NCI-H146 treated with DMSO at 0.1 percent for 48 hours (cell line): ENCODE measurements at regions not wholly inside any gene's neighbourhood (a gene's known extent, or its start where the extent isn't known, plus 50 kb on each side); places are given as distances from the start of the nearest gene placed in this dataset.
A peak's percentile ranks its signal among the peaks of the same experiment; 100 is the strongest.

Experiments used
- DNase-seq: peaks from one replicate; lab custom pipeline; 2025; ENCODE audit not compliant: unreplicated experiment; lab: John Stamatoyannopoulos, UW

DNA sequence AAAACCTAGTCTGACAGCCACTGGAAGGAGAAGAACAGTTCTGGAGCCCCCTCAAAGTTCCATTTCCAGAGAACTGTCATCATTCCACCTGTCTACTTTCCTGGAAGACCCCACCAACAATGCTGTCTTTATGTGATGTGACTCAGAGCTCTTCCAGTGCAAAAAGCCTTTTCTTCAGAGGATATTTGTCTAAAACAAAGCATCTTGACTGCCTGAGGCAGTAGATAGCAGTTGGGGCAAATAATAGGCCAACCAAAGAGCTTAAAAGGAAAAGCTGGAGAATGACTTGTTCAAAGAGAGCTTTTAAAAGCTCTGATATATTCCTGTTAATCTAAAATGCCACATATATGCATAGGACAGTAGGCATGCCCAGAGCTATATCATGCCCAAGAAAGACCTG lies 62.6 kb downstream of the MIS18A start:
- DNase-seq, result no peak

DNA sequence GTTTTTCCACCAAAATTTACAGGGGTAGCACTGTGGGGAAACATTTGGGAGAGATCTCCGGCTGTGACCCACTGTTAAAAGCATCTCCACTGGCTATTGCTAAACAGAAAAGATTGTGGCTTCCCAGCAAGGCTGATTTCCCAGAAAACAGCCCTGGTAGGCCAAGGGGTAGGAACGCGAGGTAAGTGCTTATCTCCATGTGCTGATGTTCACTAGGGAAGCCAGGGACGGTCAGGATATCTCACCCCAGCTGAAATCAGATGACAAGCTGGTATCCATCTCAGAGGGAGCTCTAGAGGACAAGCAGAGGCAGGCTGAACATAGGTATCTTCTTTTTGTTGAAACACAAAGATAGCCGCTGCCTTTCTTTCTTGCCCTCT lies 63.6 kb downstream of the MIS18A start:
- no peak for DNase-seq

DNA sequence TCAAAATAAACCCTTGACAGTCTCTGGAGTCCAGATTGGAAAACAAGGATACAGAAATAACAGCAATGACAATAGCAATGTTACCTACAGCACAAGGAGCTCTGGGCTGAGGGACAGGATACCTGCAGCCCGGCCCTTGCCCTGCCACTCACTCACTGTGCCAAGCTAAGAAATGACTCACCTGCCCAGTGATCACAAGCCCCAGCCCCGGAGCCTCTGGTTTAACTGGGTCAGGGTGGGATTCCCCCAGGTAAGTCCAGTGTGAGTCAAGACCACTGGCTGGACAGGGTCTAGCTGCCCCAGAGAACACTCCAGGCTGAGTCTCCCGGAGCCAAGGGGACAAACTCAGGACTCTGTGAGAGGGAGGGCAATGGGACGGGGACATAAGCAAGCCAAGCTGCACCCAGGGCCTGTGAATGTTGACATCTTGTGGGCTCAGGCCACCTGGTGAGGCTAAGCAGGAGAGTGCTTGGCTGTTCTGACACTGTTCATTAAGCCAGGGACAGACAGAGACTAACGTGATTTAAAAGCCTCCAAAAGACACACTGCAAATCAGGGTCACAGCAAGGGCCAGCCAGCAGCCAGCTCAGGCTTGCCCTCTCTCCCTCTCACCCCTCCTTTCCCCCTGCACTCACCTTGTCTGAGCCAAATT lies 64.1 kb downstream of the MIS18A start:
- no peak for DNase-seq

DNA sequence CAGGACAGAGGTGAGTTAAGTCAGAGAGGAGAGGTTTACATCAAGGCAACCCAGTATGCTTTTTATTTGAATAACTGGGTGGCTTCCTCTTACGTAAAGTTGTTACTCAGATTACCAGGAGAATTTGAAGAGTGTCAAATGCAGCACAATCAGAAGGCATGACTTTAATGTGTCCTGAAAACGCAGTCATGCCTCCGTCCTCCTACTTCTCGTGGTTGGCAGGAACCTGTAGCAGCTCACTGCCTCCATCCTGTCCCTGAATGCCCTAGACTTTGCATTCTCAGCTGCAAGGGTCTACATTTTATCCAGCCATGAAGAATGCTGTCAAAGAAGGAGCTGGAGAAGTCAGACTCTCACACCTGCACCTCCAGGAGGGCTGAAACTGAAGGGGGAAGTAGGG lies 66.7 kb downstream of the MIS18A start:
- DNase-seq, result no peak

DNA sequence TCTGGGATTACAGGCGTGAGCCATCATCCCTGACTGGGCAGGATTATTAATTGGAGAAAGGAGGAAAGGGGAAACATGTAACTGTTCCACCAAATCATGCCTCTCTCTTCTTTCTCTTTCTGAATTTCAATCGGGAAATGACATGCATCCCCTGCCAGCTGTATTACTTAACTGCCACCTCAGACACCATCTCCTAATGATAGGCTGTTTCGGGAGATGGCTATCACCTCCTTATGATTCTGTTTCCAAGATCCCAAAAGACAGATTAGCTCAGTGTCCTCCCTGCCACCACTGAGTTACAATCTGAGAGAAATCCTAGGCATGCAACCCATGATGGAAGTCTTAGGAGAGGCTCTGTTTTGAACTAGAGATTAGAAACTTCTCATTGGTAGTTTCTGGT lies 67.5 kb downstream of the MIS18A start:
- no peak for DNase-seq

DNA sequence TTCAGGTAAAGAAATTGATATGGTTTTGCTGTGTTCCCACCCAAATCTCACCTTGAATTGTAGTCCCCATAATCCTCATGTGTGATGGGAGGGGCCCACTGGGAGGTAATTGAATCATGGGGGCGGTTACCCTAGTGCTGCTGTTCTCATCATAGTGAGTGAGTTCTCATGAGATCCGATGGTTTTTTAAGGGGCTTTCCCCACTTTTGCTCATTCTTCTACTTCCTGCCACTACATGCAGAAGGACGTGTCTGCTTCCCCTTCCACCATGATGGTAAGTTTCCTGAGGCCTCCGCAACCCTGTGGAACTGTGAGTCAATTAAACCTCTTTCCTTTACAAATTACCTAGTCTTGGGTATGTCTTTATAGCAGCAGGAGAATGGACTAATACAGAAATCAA lies 69.3 kb downstream of the MIS18A start:
- no peak for DNase-seq

DNA sequence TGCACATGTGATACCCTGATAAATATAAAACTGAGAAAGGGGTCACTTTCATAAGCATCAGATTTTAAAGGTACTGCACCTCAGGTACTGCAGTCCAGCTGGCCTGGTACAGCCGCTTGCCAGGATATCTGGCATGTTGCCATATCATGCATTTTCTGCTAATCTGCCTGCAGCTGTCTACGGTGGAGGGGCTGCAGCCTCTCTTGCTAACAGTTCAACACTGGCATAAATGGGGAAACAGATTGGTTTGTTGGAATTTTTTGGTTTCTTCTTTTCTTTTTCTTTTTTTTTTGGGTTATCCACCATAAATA lies 71.5 kb downstream of the MIS18A start:
- DNase-seq, result peak; percentile 33

DNA sequence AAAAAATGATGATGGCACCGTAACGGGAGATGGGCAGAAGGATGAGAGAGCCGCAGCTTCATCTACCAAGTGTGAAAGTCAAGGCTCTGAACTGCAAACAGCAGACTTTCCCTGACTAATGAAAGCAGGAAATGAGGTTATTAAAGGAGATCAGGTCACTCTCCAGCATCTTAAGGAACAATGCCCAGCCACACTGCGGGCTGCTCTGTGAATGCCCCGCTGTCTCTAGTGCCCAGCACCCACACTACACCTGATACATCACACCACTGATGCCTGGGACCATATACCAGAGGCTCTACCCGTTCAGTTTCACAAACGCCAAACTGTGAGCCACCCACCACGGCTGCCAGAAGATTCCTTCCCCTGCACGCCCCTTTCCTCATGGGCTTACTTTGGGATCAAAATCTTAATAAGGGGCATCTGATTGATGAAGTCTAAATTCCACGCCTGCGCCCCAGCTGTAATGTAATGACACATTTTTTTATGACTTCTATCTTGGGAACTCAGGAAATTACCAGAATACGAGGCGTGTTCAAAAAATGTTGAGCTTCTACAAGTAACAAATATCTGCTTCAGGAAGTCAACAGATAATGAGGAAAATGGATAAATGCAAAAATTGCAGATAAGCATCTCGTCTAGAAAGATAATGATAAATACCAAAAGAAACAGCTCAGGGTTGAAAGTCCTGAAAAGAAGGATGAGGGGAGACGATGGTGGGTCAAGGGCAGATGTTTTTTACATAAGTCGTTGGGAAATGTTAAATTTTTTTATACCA lies 72.0 kb downstream of the MIS18A start:
- DNase-seq, result no peak

DNA sequence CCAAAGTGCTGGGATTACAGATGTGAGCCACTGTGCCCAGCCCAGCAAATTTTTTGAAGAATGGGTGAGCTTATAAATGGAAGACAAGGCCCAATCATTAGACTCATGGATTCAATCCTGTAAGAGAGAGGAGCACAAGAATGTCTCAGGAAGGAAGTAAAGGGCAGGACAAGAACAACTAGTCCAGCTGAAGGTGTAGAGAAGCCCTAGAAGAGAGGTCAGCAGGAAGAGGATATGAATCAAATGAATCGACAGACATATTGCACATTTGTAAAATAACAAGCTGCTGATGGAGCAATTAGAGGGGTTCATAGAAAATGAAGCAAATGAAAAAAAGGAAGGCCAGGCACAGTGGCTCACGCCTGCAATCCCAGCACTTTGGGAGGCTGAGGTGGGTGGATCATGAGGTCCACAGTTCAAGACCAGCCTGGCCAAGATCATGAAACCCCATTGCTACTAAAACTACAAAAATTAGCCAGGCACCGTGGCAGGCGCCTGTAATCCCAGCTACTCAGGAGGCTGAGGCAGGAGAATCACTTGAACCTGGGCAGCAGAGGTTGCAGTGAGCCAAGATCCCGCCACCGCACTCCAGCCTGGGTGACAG lies 74.9 kb downstream of the MIS18A start:
- no peak for DNase-seq

DNA sequence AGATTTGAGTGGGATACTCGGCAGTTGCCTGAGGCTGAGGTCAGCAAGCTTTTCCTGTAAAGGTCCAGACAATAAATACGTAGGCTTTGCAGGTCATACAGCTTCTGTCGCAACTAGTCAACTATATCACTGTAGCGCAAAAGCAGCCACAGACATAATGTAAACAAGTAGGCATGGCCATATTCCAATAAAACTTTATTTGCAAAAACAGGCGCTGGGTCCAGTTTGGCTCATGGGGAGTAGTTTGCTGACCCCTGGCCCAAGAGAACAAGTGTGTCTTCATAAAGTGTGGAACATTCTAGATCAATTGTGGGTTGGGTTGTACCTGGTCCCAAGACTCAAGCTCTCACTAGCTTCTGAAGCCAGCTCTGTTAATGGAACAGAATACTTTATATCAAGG lies 78.8 kb downstream of the MIS18A start:
- DNase-seq, result no peak

DNA sequence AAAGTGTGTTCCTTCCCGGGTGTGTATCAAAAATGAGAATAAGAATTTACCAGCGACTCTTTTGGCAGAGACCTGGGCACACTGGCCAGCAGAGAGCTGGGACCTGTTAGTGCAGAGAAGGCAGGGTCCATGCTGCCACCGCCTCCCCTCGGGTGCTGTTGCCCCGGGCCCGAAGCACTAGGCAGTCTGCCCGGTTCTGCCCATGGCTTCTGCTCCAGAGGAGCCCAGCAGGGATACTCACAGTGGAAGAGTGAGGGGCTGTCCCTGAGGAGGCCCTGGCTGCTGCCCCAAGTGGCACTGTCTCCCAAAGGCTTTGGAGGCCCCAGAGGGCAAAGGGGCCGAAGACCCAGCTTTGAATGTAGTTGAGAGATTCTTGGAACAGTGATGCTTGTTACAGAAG lies 80.5 kb downstream of the MIS18A start:
- no peak for DNase-seq

DNA sequence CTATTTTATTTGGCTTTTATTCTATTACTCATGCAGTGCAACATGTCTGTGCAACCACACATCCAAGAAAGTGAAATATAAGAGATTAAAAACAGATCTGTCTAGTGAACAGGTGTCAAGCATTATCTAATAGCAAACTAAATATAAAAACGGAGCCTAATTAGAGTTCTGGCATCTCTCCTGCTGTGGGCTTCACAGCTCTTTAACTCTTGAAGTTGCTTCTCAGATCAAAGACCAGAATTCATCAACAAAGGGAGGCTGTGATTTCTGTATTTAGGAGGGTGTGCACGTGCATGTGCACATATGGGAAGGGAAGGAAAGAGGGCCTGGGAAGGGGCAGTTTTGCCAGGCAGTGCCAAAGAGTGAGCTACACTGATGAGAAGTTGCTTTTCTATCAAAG lies 81.0 kb downstream of the MIS18A start:
- DNase-seq, result peak; percentile 21

DNA sequence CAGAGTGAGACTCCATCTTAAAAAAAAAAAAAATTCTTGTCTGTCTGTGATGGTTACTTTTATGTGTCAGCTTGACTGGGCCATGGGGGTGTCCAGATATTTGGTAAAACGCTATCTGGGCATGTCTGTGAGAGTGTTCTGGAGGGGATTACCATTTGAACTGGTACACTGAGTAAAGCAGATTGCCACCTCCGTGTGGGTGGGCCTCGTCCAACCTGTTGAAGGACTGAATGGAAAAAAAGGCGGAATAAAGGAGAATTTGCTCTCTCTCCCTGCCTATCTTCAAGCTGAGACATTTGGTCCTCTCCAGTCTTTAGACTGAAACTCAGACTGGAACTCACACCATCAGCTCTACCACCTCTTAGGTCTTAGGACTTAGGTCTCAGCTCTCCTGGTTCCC lies 82.8 kb downstream of the MIS18A start:
- DNase-seq, result no peak

DNA sequence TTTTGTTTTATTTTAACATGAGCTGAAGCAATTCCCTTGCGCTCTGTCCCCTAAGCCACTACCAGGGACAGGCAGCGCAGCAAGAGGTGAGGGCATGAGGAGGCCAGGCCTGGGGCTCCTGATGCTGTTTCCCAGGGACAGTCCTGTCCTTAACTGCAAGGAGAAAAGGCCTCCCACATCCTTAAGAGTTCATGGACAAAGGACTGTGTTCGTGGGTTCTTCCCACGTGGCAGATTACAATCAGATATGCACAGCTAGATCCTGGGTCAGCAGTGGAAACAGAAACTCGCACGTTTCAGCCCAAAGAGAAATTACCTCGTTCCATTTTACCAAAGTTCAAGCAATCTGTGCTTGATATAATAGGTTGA lies 85.8 kb downstream of the MIS18A start:
- no peak for DNase-seq

DNA sequence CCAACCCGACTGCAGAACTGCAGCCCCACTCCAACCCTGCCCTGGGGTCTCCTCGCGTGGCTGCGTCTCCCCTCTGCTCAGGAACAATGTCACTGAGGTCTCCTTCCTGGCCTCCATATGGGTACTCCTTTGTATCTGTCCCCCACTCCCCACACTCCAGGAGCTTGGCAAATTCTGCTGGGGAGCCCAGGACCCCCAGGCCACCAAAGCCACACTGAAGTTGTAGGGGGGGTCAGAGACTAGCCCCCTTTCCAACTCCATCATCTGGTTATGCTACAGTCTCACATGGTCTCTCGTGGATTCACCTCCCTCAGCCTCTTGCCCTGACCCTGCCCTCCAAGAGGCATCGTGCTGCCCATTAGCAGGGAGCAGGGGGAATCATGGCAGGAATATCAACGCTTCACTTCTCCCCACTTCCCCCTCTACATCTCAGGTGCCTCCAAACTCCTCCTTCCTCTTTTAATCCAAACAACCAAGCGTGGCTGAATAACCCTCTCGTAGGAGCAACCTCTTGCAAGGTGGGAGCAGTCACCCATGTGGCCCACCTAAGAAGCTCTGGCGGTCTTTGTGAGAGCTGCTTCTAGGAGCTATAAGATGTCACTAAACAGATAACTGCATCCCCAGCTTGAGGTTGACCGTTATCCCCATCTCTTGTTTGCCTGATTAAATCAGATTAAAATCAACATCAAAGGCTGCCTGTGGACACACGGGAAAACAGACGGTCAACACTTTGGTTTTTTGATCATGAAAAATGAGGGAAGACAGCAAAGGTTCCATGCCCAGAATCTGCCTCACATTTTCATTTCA lies 86.4 kb downstream of the MIS18A start:
- DNase-seq, result no peak

DNA sequence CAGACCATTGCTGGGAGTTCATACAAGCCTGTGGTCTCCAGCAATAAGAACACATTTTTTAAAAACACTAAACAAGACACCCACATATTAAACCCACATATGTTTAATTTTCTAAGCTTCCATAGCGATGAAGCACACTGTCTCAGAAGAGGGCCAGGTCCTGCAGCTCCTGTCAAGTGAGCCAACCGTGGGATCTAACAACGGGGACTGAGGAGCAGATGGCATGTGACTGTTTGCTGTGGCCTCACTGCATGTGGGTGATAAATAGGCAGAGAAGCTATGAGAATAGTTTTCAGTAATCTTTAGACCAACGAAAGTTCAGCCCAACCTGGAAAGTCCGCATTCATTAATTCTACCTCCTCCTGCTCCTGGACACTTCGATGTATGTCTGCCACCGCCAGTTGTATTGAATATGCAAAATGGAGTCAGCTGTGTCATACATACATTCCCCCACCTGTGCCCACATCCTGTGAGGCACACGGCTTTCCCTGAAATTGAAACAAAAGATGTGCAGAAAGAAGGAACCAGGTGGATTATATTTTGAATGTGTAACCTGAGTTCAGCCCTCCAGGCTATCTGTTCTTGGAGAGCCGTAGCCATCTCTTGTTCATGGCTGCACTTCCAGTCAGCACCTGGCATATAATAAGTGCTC lies 88.2 kb downstream of the MIS18A start:
- DNase-seq, result peak; percentile 77

DNA sequence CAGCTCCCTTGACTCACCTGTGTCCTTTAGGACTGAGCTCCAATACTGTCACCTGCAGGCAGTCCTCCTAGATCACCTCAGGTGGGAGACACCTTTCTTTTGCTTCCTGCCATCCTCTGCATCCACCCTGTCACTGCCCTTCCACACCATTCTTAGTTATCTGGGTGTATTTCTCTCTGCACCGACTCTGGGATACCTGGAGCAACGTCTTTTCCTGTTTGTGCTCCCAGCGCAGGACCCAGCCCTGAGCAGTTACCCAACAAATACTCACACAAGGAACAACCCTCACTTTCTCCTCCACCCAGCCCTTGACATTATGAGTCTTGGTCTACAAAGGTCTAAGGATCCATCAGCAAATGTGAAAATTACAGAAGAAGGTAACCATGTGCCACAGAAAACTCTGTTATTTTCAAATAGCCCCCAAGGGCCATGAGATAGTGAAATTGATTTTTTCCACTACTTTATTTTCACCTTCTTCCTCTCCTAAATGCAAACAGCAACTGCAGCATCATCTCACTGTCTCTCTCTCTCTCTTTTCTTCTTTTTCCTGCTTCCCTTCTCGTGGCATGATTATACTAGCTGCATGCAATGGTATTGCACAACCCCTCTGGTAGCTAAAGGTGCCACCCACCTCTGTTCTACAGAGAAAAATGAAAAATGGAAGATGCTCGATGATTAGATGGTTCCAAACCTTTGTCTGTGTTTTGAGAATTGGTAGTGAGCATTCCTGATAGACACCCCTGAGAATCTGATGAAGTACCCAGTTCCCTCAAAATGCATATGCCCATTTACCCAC lies 89.0 kb downstream of the MIS18A start:
- DNase-seq, result no peak

DNA sequence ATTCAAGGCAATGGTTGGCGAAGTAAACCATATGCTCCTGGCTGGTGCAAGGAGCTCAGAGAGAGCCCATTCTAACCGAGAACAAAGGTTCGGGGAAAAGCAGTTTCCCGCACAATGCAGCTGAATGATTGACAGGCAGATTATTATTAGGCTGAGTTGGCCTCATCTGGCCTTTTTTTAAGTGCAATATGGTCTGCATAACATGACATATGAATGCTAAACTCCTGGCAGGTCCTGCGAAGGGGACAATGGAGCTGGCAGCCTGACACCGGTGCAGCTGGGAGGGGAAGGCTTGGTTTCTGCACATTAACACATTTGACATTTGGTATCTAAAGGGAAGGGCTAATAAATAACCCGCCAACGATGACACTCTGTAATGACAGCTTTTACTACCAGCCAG lies 92.0 kb downstream of the MIS18A start:
- no peak for DNase-seq

DNA sequence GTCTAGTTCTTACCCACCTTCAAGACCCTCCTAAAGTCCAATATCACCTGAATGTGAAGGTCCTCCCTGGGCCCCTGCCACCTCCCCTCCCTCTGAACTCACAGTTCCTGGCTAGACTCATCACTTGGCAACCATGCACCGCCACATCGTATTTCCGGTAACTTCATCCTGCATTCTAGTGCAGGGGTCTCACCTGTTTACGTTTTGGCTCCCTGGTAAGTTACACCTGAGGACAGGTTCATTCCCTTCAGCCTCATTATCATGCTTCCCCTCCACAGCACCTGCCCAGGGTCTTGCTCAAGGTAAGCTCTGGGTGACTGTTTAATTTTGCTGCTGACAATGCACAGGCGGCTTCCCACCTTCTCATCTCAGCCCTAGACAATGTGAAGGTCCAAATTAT lies 93.1 kb downstream of the MIS18A start:
- DNase-seq, result no peak

DNA sequence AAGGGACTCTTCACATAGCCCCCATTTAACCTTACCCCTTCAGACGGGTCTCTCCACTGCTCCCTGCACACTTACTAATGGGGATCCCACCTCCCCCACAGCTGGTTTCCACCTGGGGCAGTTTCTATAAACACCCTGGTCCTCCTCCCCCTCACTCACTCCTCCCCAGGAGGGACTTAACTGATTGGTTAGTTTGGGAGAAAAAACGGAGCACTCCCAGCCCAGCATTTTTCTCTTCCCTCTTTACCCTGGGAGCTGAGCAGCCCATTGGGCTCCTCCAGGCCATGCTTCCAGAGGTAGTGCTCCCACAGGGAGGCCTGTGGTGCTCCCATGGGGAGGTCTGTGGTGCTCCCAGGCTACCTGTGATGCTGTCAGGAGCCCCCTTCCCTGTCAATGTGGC lies 93.7 kb downstream of the MIS18A start:
- no peak for DNase-seq

DNA sequence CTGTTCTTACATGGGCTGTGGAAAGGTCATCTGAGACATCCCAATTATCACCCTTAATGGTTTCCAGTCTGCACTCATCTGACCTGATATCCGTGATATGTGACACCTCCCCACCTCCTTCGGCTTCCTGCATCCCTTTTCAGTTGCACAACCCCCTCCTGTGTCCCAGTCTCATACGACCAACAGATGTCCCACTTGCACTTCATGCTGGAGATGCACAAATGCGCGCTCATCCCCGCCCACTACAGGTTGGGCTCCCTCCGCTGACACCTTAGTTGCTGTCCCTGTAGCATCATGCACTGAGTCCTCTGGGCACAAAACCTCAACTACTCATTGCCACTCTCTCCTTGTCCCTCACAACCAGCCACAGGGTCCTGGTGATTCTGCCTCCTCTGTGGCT lies 94.4 kb downstream of the MIS18A start:
- peak; percentile 67 for DNase-seq
